ENCODE measurements at regions not wholly inside any gene's neighbourhood (a gene's known extent, or its start where the extent isn't known, plus 50 kb on each side); places are given as distances from the start of the nearest gene placed in this dataset.

DNA sequence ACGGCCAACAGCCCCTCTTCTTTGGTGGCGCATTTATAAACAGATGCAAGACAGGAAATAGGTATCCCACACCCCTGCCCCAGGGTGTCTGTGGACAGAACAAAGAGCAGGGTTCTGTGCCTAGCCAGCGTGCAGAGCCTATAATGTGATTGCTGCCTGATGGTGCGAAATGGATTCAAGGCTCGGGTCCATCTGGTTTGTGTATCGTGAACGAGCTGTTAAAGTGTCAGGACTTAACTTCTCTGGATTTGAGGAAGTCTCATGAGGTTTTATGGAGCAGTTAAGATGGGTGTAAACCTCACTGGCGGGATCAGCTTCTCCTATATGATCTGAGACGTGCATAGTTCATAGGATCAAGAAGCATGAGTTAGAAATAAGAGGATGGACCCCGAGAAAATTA is 388.7 kb upstream of the TBX3 start:
- no peaks in the 10 kb centered on the region for H3K79me2 ChIP-seq (ENCODE audit: control insufficient read depth in 1 of 2, insufficient read depth in 2 of 2, low read length in 2 of 2)
- H4K91ac ChIP-seq (replicated peaks; ENCODE audit: insufficient read length, low read length), result no peak overlapping the region
- H2BK20ac ChIP-seq (ENCODE audit: low read length), result no peak overlapping the region
- no peak overlapping the region for H4K5ac ChIP-seq (ENCODE audit: insufficient read length, low read depth, low read length)
- no peaks in the 10 kb centered on the region for H3K9me3 ChIP-seq (ENCODE audit: insufficient read depth in 2 of 2, low read depth in 1 of 2, low read length in 1 of 2)
- H4K8ac ChIP-seq (ENCODE audit: extremely low read depth, insufficient read depth, low read length), result no peak overlapping the region
- H4K20me1 ChIP-seq (replicated peaks in 1 of 2; ENCODE audit: control insufficient read depth in 1 of 2, insufficient read depth in 2 of 2, low read length in 2 of 2), result no peaks in the 10 kb centered on the region
- FAIRE-seq, result no peak
- no peak overlapping the region for H3K4me2 ChIP-seq (ENCODE audit: insufficient read depth in 1 of 2, low read depth in 2 of 2, low read length in 2 of 2)
- no peaks in the 10 kb centered on the region for H3K36me3 ChIP-seq (ENCODE audit: control insufficient read depth in 2 of 4, insufficient read depth in 4 of 4, low read length in 3 of 4)
- H3K14ac ChIP-seq (ENCODE audit: insufficient read length), result no peak overlapping the region
- no peak overlapping the region for H3K4ac ChIP-seq (replicated peaks; ENCODE audit: insufficient read length, low read depth, low read length)
- H3K18ac ChIP-seq (ENCODE audit: extremely low read depth, low read length), result no peak overlapping the region
- no peak overlapping the region for H3K4me3 ChIP-seq (ENCODE audit: extremely low read depth in 1 of 4, insufficient read depth in 2 of 4, low read depth in 3 of 4, low read length in 4 of 4)
- CTCF ChIA-PET (ENCODE audit: partially characterized antibody), result interaction anchor here (1.8 kb wide), 1 partner anchor 9 kb away, joined by 4 read pairs; no protein-coding TSS in a partner anchor
- 0 out of 2 replicates have a peak overlapping the region, but pooled peaks have one; percentile 34 for H2AFZ ChIP-seq (ENCODE audit: low read length)
- no peak overlapping the region for H3K56ac ChIP-seq (replicated peaks; ENCODE audit: insufficient read length, low read depth, low read length)
- H2BK12ac ChIP-seq (ENCODE audit: low read depth, low read length), result no peak overlapping the region
- no peak overlapping the region for H2BK120ac ChIP-seq (replicated peaks; ENCODE audit: low read depth, low read length)
- no peak for DNase-seq (ENCODE audit: low read depth in 1 of 2, low spot score in 2 of 2)
- H3K79me1 ChIP-seq (ENCODE audit: low read depth, low read length), result no peaks in the 10 kb centered on the region
- H3K23ac ChIP-seq (ENCODE audit: insufficient read length), result no peak overlapping the region
- no peak overlapping the region for H2BK15ac ChIP-seq (ENCODE audit: low read length)
- no peak overlapping the region for H3K27ac ChIP-seq (ENCODE audit: low read depth, low read length)
- no peak overlapping the region for H2BK5ac ChIP-seq (ENCODE audit: low read depth, low read length)
- H3K27me3 ChIP-seq (replicated peaks in 1 of 4; ENCODE audit: control insufficient read depth in 3 of 4, extremely low read depth in 1 of 4, insufficient read depth in 3 of 4, low read length in 3 of 4), result no peaks in the 10 kb centered on the region
- H3K4me1 ChIP-seq (replicated peaks in 1 of 4; ENCODE audit: control insufficient read depth in 3 of 4, insufficient read depth in 4 of 4, low read length in 3 of 4), result peaks cover 0 to 7% (median 3%) of the 10 kb centered on the region in 4 experiments; a peak in 2 of 7 replicates
- POLR2A ChIA-PET (ENCODE audit: partially characterized antibody), result interaction anchor here (0.6 kb wide), 1 partner anchor 259 kb away, joined by 3 read pairs; no protein-coding TSS in a partner anchor
- H3K9ac ChIP-seq (replicated peaks in 1 of 4; ENCODE audit: extremely low read depth in 1 of 4, low read depth in 3 of 4, low read length in 3 of 4), result no peak overlapping the region
- peaks cover 2% of the 10 kb centered on the region; the same call in 1 of the 2 replicates for H3K23me2 ChIP-seq (ENCODE audit: low read depth, low read length)
- 95% methylated on average over 10 of the region's 10 CpGs; no CpG with 5 or more reads in 1 of the 2 experiments for WGBS, 2 experiments (ENCODE audit: extremely low coverage in 1 of 2, insufficient coverage in 1 of 2, insufficient read length in 1 of 2, insufficient replicate concordance in 2 of 2, low coverage in 1 of 2, low lambda C conversion rate in 2 of 2, missing lambda C conversion rate in 1 of 2)
- H2AK5ac ChIP-seq (ENCODE audit: low read depth, low read length), result no peak overlapping the region
- no peak for TF ChIP-seq KDM4A (IDR thresholded peaks at IDR 0.05; ENCODE audit: low read depth, low read length, severe bottlenecking)
- TF ChIP-seq BACH1 (IDR thresholded peaks at IDR 0.05; ENCODE audit: low read length), result no peak
- no peak for TF ChIP-seq SAP30 (IDR thresholded peaks at IDR 0.05; ENCODE audit: insufficient read depth, insufficient replicate concordance, low read length)
- TF ChIP-seq TCF12 (IDR thresholded peaks at IDR 0.05; ENCODE audit: low read depth, low read length), result no peak
- TF ChIP-seq ASH2L (IDR thresholded peaks at IDR 0.05; ENCODE audit: low read length), result no peak
- no peak for TF ChIP-seq SRF (IDR thresholded peaks at IDR 0.05; ENCODE audit: low read depth, low read length)
- no peak for TF ChIP-seq TEAD4 (IDR thresholded peaks at IDR 0.05; ENCODE audit: low read depth, low read length)
- TF ChIP-seq MAFK (IDR thresholded peaks at IDR 0.05; ENCODE audit: low read depth, low read length), result no peak
- no peak for TF ChIP-seq POLR2AphosphoS5 (IDR thresholded peaks at IDR 0.05; ENCODE audit: low read depth, low read length)
- no peak for TF ChIP-seq EP300 (IDR thresholded peaks at IDR 0.05; ENCODE audit: borderline replicate concordance in 1 of 2, low read depth in 2 of 2, low read length in 2 of 2)
- TF ChIP-seq YY1 (IDR thresholded peaks at IDR 0.05; ENCODE audit: low read depth, low read length), result no peak
- TF ChIP-seq TAF1 (IDR thresholded peaks at IDR 0.05; ENCODE audit: low read depth, low read length), result no peak
- no peak for TF ChIP-seq BRCA1 (IDR thresholded peaks at IDR 0.05; ENCODE audit: low read depth, low read length)
- TF ChIP-seq GABPA (IDR thresholded peaks at IDR 0.05; ENCODE audit: borderline replicate concordance, insufficient read depth, low read length), result no peak
- no peak for TF ChIP-seq RAD21 (IDR thresholded peaks at IDR 0.05 in 1 of 2, conservative IDR thresholded peaks at IDR 0.05 in 1 of 2; ENCODE audit: low read depth in 2 of 2, low read length in 2 of 2)

Data from H1 (cell line).